ENCODE measurements at regions not wholly inside any gene's neighbourhood (a gene's known extent, or its start where the extent isn't known, plus 50 kb on each side); places are given as distances from the start of the nearest gene placed in this dataset.
A peak's percentile ranks its signal among the peaks of the same experiment; 100 is the strongest.

DNA sequence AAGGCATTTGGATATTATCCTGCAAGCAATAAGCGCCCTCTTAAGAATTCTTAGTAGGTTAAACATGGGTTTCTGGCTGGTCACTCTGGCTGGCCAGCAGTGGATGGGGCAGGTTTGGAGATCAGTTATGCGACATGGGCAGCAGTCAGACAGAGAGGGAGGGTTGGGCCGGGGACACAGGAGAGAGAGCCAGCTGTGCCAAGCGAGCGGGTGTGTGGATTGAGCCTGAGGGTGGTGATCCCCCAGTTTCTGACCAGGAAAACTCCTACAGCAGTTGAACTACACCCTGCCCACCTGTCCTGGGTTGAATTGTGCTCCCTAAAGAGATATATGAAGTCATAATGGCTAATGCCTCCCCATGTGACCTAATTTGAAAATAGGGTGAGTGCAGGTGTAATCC is 671.2 kb downstream of the TBC1D22A start:
- no CpG with 5 or more reads among the region's 5 CpGs for WGBS, 2 donors (ENCODE audit: extremely low coverage in 2 of 2, insufficient read length in 2 of 2, insufficient replicate concordance in 1 of 2)
- H2AK5ac ChIP-seq (ENCODE audit: low read depth, low read length): no peak overlapping the region
- H2BK15ac ChIP-seq (ENCODE audit: low read length): no peak overlapping the region
- H3K4me2 ChIP-seq (ENCODE audit: insufficient read depth, low read length, poor library complexity, severe bottlenecking): no peak overlapping the region
- no peaks in the 10 kb centered on the region for H3K4me1 ChIP-seq (ENCODE audit: control insufficient read depth in 2 of 2, insufficient read depth in 1 of 2, low read depth in 1 of 2, low read length in 2 of 2)
- no peak overlapping the region for H2BK5ac ChIP-seq (ENCODE audit: low read length)
- H3K23ac ChIP-seq (ENCODE audit: low read depth, low read length, poor library complexity): no peak overlapping the region
- H3K4ac ChIP-seq (ENCODE audit: low read length): no peak overlapping the region
- no peak overlapping the region for H2BK120ac ChIP-seq (ENCODE audit: low read depth, low read length)
- H2AFZ ChIP-seq (ENCODE audit: low read length): no peak overlapping the region
- H4K8ac ChIP-seq (ENCODE audit: low read depth, low read length): no peak overlapping the region
- no peak overlapping the region for H3K18ac ChIP-seq (ENCODE audit: low read length)
- H3K14ac ChIP-seq (ENCODE audit: low read length): no peak overlapping the region
- no peak overlapping the region for H3K4me3 ChIP-seq (ENCODE audit: low read length in 2 of 2)
- H3K9ac ChIP-seq (ENCODE audit: low read depth, low read length, poor library complexity): no peak overlapping the region
- no peaks in the 10 kb centered on the region for H3K79me1 ChIP-seq (ENCODE audit: low read depth, low read length)
- no peak overlapping the region for H2BK12ac ChIP-seq (ENCODE audit: low read length)
- no peak overlapping the region for H3K27ac ChIP-seq (replicated peaks; ENCODE audit: low read length)
- DNase-seq (ENCODE audit: low spot score): no peak
- no peaks in the 10 kb centered on the region for H3K27me3 ChIP-seq (ENCODE audit: control insufficient read depth in 3 of 3, insufficient read depth in 3 of 3, low read depth in 1 of 3, low read length in 3 of 3)
- H4K91ac ChIP-seq (ENCODE audit: low read depth, low read length, poor library complexity): no peak overlapping the region
- H3K36me3 ChIP-seq (replicated peaks in 1 of 2; ENCODE audit: control insufficient read depth in 2 of 2, insufficient read depth in 2 of 2, low read length in 2 of 2): no peaks in the 10 kb centered on the region
- peaks cover 0 to 46% of the 10 kb centered on the region in 2 donors for H3K9me3 ChIP-seq (replicated peaks in 1 of 2; ENCODE audit: control insufficient read depth in 2 of 2, insufficient read depth in 1 of 2, low read depth in 1 of 2, low read length in 2 of 2)

DNA sequence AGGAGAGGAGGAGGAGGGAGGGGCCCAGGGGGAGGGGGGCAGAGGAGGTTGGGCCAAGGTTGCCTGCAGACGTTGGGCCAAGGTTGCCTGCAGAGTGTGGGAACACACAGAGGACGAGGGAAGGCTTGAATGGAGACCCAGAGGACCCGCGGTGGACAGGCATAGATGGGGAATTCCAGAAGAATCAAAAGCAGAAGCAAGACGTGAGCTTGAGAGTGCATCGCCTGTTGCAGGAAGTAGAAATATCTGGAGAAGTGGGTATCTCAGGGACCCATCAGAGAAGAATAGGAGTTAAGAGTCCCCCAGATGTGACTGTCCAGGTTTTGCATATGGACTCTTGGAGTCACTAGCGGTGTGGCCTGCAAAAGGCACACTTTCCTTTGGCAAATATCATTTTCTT is 670.2 kb downstream of the TBC1D22A start:
- no CpG with 5 or more reads among the region's 7 CpGs for WGBS, 2 donors (ENCODE audit: extremely low coverage in 2 of 2, insufficient read length in 2 of 2, insufficient replicate concordance in 1 of 2)
- no peaks in the 10 kb centered on the region for H3K36me3 ChIP-seq (replicated peaks in 1 of 2; ENCODE audit: control insufficient read depth in 2 of 2, insufficient read depth in 2 of 2, low read length in 2 of 2)
- no peak overlapping the region for H3K27ac ChIP-seq (replicated peaks; ENCODE audit: low read length)
- H3K27me3 ChIP-seq (ENCODE audit: control insufficient read depth in 3 of 3, insufficient read depth in 3 of 3, low read depth in 1 of 3, low read length in 3 of 3): no peaks in the 10 kb centered on the region
- no peak overlapping the region for H2BK120ac ChIP-seq (ENCODE audit: low read depth, low read length)
- no peak overlapping the region for H2AK5ac ChIP-seq (ENCODE audit: low read depth, low read length)
- no peaks in the 10 kb centered on the region for H3K4me1 ChIP-seq (ENCODE audit: control insufficient read depth in 2 of 2, insufficient read depth in 1 of 2, low read depth in 1 of 2, low read length in 2 of 2)
- H3K23ac ChIP-seq (ENCODE audit: low read depth, low read length, poor library complexity): no peak overlapping the region
- H3K9ac ChIP-seq (ENCODE audit: low read depth, low read length, poor library complexity): no peak overlapping the region
- no peak overlapping the region for H3K14ac ChIP-seq (ENCODE audit: low read length)
- no peak overlapping the region for H2AFZ ChIP-seq (ENCODE audit: low read length)
- H3K4me3 ChIP-seq (ENCODE audit: low read length in 2 of 2): no peak overlapping the region
- no peak overlapping the region for H2BK15ac ChIP-seq (ENCODE audit: low read length)
- no peak overlapping the region for H3K4me2 ChIP-seq (ENCODE audit: insufficient read depth, low read length, poor library complexity, severe bottlenecking)
- H3K9me3 ChIP-seq (replicated peaks in 1 of 2; ENCODE audit: control insufficient read depth in 2 of 2, insufficient read depth in 1 of 2, low read depth in 1 of 2, low read length in 2 of 2): peaks cover 0 to 44% of the 10 kb centered on the region in 2 donors
- H4K8ac ChIP-seq (ENCODE audit: low read depth, low read length): no peak overlapping the region
- no peak overlapping the region for H2BK12ac ChIP-seq (ENCODE audit: low read length)
- no peak overlapping the region for H3K4ac ChIP-seq (ENCODE audit: low read length)
- no peak overlapping the region for H2BK5ac ChIP-seq (ENCODE audit: low read length)
- no peak for DNase-seq (ENCODE audit: low spot score)
- no peak overlapping the region for H4K91ac ChIP-seq (ENCODE audit: low read depth, low read length, poor library complexity)
- H3K18ac ChIP-seq (ENCODE audit: low read length): no peak overlapping the region
- H3K79me1 ChIP-seq (ENCODE audit: low read depth, low read length): no peaks in the 10 kb centered on the region

DNA sequence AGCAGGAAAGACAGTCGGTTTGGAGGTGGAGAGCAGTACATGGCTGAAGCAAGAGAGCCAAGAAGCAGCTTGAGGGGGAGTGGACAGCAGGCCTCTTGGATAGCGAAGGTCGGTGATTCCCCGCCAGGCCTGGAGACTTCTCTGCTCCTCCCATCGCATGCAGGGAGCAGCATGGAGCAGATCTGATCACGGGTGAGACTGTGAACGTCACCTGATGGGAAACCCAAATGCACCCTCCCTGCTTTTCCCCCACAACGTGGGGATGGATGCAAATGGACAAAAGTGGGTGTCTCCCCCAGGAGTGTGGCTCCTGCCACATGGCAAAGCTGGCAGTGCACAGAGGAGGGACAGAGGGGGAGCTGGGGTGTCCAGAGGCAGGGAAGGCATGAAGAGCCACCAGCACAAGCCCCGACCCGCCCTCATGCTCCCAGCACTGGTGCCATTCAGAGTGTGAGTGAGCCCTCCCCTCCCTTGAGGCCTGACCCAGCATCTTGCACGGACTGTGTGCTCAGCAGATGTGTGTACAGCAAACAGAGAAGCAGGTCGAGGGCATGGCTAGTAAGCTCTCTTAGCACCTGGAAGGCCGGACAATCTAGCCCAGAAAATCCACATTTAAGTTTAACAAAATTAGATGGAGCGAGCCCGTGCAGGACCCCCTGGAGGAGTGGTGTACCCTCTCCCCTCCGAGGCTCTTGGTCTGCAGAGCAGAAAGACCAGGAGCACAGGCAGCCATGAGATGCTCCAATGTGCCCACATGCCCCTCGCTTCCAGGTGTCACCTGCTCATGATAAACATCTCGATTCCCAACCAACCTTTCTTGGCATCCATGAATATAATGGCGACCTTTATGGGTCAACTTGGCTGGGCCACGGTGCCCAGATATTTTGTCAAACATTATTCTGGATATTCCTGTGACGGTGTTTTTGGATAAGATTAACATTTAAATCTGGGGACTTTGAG is 661.7 kb downstream of the TBC1D22A start:
- H3K4ac ChIP-seq (ENCODE audit: low read length): no peak overlapping the region
- H3K14ac ChIP-seq (ENCODE audit: low read length): no peak overlapping the region
- H2AFZ ChIP-seq (ENCODE audit: low read length): no peak overlapping the region
- H3K23ac ChIP-seq (ENCODE audit: low read depth, low read length, poor library complexity): no peak overlapping the region
- no peak overlapping the region for H2AK5ac ChIP-seq (ENCODE audit: low read depth, low read length)
- H2BK5ac ChIP-seq (ENCODE audit: low read length): no peak overlapping the region
- no peak for DNase-seq (ENCODE audit: low spot score)
- H2BK12ac ChIP-seq (ENCODE audit: low read length): no peak overlapping the region
- peaks cover 1% of the 10 kb centered on the region for H3K79me1 ChIP-seq (ENCODE audit: low read depth, low read length)
- H3K36me3 ChIP-seq (replicated peaks in 1 of 2; ENCODE audit: control insufficient read depth in 2 of 2, insufficient read depth in 2 of 2, low read length in 2 of 2): no peaks in the 10 kb centered on the region
- no peak overlapping the region for H3K9ac ChIP-seq (ENCODE audit: low read depth, low read length, poor library complexity)
- no peak overlapping the region for H4K91ac ChIP-seq (ENCODE audit: low read depth, low read length, poor library complexity)
- H2BK120ac ChIP-seq (ENCODE audit: low read depth, low read length): no peak overlapping the region
- no peaks in the 10 kb centered on the region for H3K4me1 ChIP-seq (ENCODE audit: control insufficient read depth in 2 of 2, insufficient read depth in 1 of 2, low read depth in 1 of 2, low read length in 2 of 2)
- H3K18ac ChIP-seq (ENCODE audit: low read length): no peak overlapping the region
- no peak overlapping the region for H3K4me2 ChIP-seq (ENCODE audit: insufficient read depth, low read length, poor library complexity, severe bottlenecking)
- no peak overlapping the region for H3K4me3 ChIP-seq (ENCODE audit: low read length in 2 of 2)
- WGBS, 2 donors (ENCODE audit: extremely low coverage in 2 of 2, insufficient read length in 2 of 2, insufficient replicate concordance in 1 of 2): no CpG with 5 or more reads among the region's 21 CpGs
- peaks cover 0 to 9% (median 0%) of the 10 kb centered on the region in 3 experiments for H3K27me3 ChIP-seq (ENCODE audit: control insufficient read depth in 3 of 3, insufficient read depth in 3 of 3, low read depth in 1 of 3, low read length in 3 of 3)
- H3K9me3 ChIP-seq (replicated peaks in 1 of 2; ENCODE audit: control insufficient read depth in 2 of 2, insufficient read depth in 1 of 2, low read depth in 1 of 2, low read length in 2 of 2): peaks cover 0 to 50% of the 10 kb centered on the region in 2 donors
- peak overlapping the region; percentile 66 for H4K8ac ChIP-seq (ENCODE audit: low read depth, low read length)
- H3K27ac ChIP-seq (replicated peaks; ENCODE audit: low read length): no peak overlapping the region
- no peak overlapping the region for H2BK15ac ChIP-seq (ENCODE audit: low read length)

DNA sequence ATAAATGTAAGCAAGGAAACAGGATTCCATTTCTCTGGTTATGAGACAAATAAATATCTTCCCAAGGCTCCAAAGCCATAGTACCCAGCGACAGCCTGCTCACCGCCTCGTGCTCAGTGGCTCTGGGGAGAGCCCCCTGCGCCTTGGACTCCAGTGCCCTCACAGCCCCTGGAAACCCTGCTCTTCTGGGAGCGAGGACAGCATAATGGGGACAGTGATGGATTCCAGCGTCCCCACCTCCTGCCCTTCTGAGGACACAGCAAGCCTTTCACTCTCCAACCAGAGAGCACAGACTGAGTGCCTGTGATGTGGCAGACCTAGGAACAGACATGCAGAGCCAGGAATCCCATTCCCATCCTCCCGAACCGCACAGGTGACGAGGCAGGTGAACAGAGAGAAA is 660.8 kb downstream of the TBC1D22A start:
- H3K36me3 ChIP-seq (replicated peaks in 1 of 2; ENCODE audit: control insufficient read depth in 2 of 2, insufficient read depth in 2 of 2, low read length in 2 of 2): no peaks in the 10 kb centered on the region
- H3K79me1 ChIP-seq (ENCODE audit: low read depth, low read length): peaks cover 1% of the 10 kb centered on the region
- peaks cover 0 to 54% of the 10 kb centered on the region in 2 donors for H3K9me3 ChIP-seq (replicated peaks in 1 of 2; ENCODE audit: control insufficient read depth in 2 of 2, insufficient read depth in 1 of 2, low read depth in 1 of 2, low read length in 2 of 2)
- H3K4me2 ChIP-seq (ENCODE audit: insufficient read depth, low read length, poor library complexity, severe bottlenecking): no peak overlapping the region
- no peak overlapping the region for H2BK12ac ChIP-seq (ENCODE audit: low read length)
- H3K27me3 ChIP-seq (ENCODE audit: control insufficient read depth in 3 of 3, insufficient read depth in 3 of 3, low read depth in 1 of 3, low read length in 3 of 3): peaks cover 0 to 9% (median 0%) of the 10 kb centered on the region in 3 experiments
- no peak overlapping the region for H3K18ac ChIP-seq (ENCODE audit: low read length)
- H4K8ac ChIP-seq (ENCODE audit: low read depth, low read length): no peak overlapping the region
- H3K4ac ChIP-seq (ENCODE audit: low read length): no peak overlapping the region
- H2BK5ac ChIP-seq (ENCODE audit: low read length): no peak overlapping the region
- no peak overlapping the region for H2BK15ac ChIP-seq (ENCODE audit: low read length)
- no peak overlapping the region for H2BK120ac ChIP-seq (ENCODE audit: low read depth, low read length)
- H2AFZ ChIP-seq (ENCODE audit: low read length): no peak overlapping the region
- no peak overlapping the region for H4K91ac ChIP-seq (ENCODE audit: low read depth, low read length, poor library complexity)
- no peak for DNase-seq (ENCODE audit: low spot score)
- H3K4me3 ChIP-seq (ENCODE audit: low read length in 2 of 2): peak overlapping the region in 1 of 2 donors; percentile 40
- no peak overlapping the region for H3K23ac ChIP-seq (ENCODE audit: low read depth, low read length, poor library complexity)
- H2AK5ac ChIP-seq (ENCODE audit: low read depth, low read length): no peak overlapping the region
- WGBS, 2 donors (ENCODE audit: extremely low coverage in 2 of 2, insufficient read length in 2 of 2, insufficient replicate concordance in 1 of 2): no CpG with 5 or more reads among the region's 9 CpGs
- H3K14ac ChIP-seq (ENCODE audit: low read length): no peak overlapping the region
- no peaks in the 10 kb centered on the region for H3K4me1 ChIP-seq (ENCODE audit: control insufficient read depth in 2 of 2, insufficient read depth in 1 of 2, low read depth in 1 of 2, low read length in 2 of 2)
- H3K27ac ChIP-seq (replicated peaks; ENCODE audit: low read length): no peak overlapping the region
- H3K9ac ChIP-seq (ENCODE audit: low read depth, low read length, poor library complexity): no peak overlapping the region
